Upper lobe of left lung (tissue), 6 donors: ENCODE measurements at regions not wholly inside any gene's neighbourhood (a gene's known extent, or its start where the extent isn't known, plus 50 kb on each side); places are given as distances from the start of the nearest gene placed in this dataset.

Experiments used
- ATAC-seq, 2 donors: fragments of 200-7000 bp; cut with Tn5 transposase; one replicate each; pipeline ENCODE4 v1.9.1; 2022; ENCODE audit warnings: mild to moderate bottlenecking in 2 of 2, moderate library complexity in 2 of 2; ENCODE audit not compliant: low FRiP score in 2 of 2
- DNase-seq, 2 donors: peaks; one replicate each; pipeline ENCODE4 v3.0.0-alpha.2; 2019 to 2020
- H3K27ac ChIP-seq, 4 donors: fragments of 200-600 bp; sonication (generic); one replicate each; pipeline ENCODE4 v1.5.1; 2016 to 2019
- H3K27me3 ChIP-seq, 4 donors: fragments of 200-600 bp; sonication (generic); one replicate each; pipeline ENCODE4 v1.5.1; 2017 to 2019
- H3K36me3 ChIP-seq, 4 donors: fragments of 200-600 bp; sonication (generic); one replicate each; pipeline ENCODE4 v1.5.1; 2016 to 2019
- H3K4me1 ChIP-seq, 4 donors: fragments of 200-600 bp; sonication (generic); one replicate each; pipeline ENCODE4 v1.5.1; 2018 to 2019
- H3K4me3 ChIP-seq, 4 donors: fragments of 200-600 bp; sonication (generic); one replicate each; pipeline ENCODE4 v1.5.1; 2017 to 2019; ENCODE audit warnings: mild to moderate bottlenecking in 2 of 4, moderate library complexity in 1 of 4
- H3K9me3 ChIP-seq, 4 donors: fragments of 200-600 bp; sonication (generic); one replicate each; pipeline ENCODE4 v1.5.1; 2018 to 2019
- CTCF ChIP-seq, 6 experiments: fragments of 450-650 bp in 4 of 6; fragments of 200-600 bp in 2 of 6; sonication (generic) in 2 of 6; IDR thresholded peaks; one replicate each; pipeline ENCODE4 v1.5.1; 2016 to 2019; ENCODE audit warnings: antibody characterized with exemption in 6 of 6
- EP300 ChIP-seq, 4 donors: sonication (generic); formaldehyde crosslinking; IDR thresholded peaks; one replicate each; pipeline ENCODE4 v1.5.1; 2017; ENCODE audit warnings: antibody characterized with exemption in 4 of 4, control low read depth in 2 of 4
- POLR2A ChIP-seq, 4 donors: fragments of 450-650 bp; IDR thresholded peaks; one replicate each; pipeline ENCODE4 v1.5.1; 2016 to 2017; ENCODE audit warnings: antibody characterized with exemption in 4 of 4, mild to moderate bottlenecking in 2 of 4
- POLR2AphosphoS5 ChIP-seq, 2 donors: sonication (generic); formaldehyde crosslinking; IDR thresholded peaks; one replicate each; pipeline ENCODE4 v1.5.1; 2017; ENCODE audit warnings: antibody characterized with exemption in 2 of 2
- WGBS, 2 donors: methylation state at CpG; one replicate each; pipeline ENCODE4 v1.1.5; 2017 to 2018; 5-methylcytosine and 5-hydroxymethylcytosine counted together
- donor health status: DM: no; HTN: no; CAD: no; lungs with moderate emphysema.
- donor health status: DM: no; HTN: yes; CAD: no; lungs with severe emphysema.

DNA sequence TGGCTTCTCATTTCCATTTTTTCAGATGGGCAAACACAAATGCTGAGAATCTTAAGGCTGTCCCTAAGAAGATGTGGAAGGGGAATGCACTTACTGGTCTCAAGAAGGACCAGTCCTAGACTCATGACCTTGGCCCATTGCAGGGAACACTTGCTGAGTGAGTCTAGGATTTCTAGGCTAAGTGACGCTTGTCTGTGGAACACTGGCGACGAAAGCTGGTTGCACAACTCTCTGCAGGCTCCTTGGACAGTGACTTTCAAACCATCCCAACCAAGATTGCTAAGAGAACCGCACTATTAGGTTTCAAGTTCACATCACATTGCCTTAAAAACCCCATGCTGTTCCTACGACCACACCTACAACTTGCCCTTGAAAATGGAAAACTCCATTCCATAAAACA lies 174.1 kb downstream of the AXIN2 start:
- no peak for TF ChIP-seq EP300 (IDR thresholded peaks at IDR 0.05)
- TF ChIP-seq POLR2A (IDR thresholded peaks at IDR 0.05), result no peak
- no peak for TF ChIP-seq CTCF (IDR thresholded peaks at IDR 0.05)
- TF ChIP-seq POLR2AphosphoS5 (IDR thresholded peaks at IDR 0.05), result no peak
- DNase-seq (no peak), ATAC-seq (no peak)
- no peaks in the 10 kb centered on the region for H3K27me3 ChIP-seq
- H3K36me3 ChIP-seq, result no peaks in the 10 kb centered on the region
- no peak overlapping the region for H3K27ac ChIP-seq
- no peak overlapping the region for H3K4me3 ChIP-seq
- H3K4me1 ChIP-seq, result no peaks in the 10 kb centered on the region
- H3K9me3 ChIP-seq, result no peaks in the 10 kb centered on the region
- WGBS, 2 donors, result 99 to 100% methylated on average over 5 of the region's 5 CpGs

DNA sequence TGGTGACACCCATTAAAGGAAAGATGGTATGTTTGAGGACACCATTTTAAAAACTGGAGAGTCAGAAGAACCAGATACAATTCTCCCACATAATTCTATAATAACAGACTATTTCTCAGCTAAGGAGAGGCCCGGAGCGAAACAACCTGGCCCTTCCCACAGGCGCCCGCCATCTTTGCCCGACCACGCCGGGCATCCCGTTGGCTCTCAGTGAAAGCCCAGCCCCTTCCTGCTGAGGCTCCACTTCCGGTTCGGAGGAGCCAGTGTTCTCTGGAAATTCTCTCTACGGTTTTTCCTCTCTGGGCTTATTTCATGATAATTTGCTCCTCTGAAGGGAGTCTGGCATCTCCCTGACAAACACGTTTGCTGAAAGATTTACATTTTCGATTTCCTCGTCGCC lies 175.7 kb downstream of the AXIN2 start:
- H3K9me3 ChIP-seq, result no peaks in the 10 kb centered on the region
- DNase-seq (peak in 1 of 2 donors; percentile 51), ATAC-seq (no peak)
- H3K4me3 ChIP-seq, result no peak overlapping the region
- 94 to 96% methylated on average over 15 of the region's 15 CpGs for WGBS, 2 donors
- no peak overlapping the region for H3K27ac ChIP-seq
- TF ChIP-seq EP300 (IDR thresholded peaks at IDR 0.05) (no peak), POLR2AphosphoS5 (IDR thresholded peaks at IDR 0.05) (no peak), POLR2A (IDR thresholded peaks at IDR 0.05) (no peak), CTCF (IDR thresholded peaks at IDR 0.05) (no peak)
- no peaks in the 10 kb centered on the region for H3K36me3 ChIP-seq
- H3K27me3 ChIP-seq, result no peaks in the 10 kb centered on the region
- H3K4me1 ChIP-seq, result no peaks in the 10 kb centered on the region

DNA sequence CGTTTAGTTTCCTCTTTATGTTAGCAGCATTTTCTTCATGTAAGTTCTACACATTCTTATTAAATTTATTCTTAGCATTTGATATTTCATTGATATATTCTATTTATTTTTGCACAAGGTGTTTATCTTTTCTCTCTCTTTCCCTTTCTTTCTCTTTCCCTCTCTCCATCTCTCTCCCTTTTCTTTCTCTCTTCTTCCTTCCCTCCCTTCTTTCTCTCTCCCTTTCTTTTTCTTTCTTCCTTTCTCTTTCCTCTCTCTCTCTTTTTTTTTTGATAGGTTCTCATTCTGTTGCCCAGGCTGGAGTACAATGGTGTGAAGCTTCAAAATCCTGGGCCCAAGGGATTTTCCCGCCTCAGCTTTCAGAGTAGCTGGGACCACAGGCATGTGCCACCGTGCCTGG lies 176.4 kb downstream of the AXIN2 start:
- TF ChIP-seq CTCF (IDR thresholded peaks at IDR 0.05) (no peak), EP300 (IDR thresholded peaks at IDR 0.05) (no peak), POLR2A (IDR thresholded peaks at IDR 0.05) (no peak), POLR2AphosphoS5 (IDR thresholded peaks at IDR 0.05) (no peak)
- DNase-seq (no peak), ATAC-seq (no peak)
- no peak overlapping the region for H3K27ac ChIP-seq
- no peaks in the 10 kb centered on the region for H3K36me3 ChIP-seq
- WGBS, 2 donors, result 84 to 88% methylated on average over 3 of the region's 3 CpGs
- H3K4me3 ChIP-seq, result no peak overlapping the region
- no peaks in the 10 kb centered on the region for H3K4me1 ChIP-seq
- H3K9me3 ChIP-seq, result no peaks in the 10 kb centered on the region
- H3K27me3 ChIP-seq, result no peaks in the 10 kb centered on the region

DNA sequence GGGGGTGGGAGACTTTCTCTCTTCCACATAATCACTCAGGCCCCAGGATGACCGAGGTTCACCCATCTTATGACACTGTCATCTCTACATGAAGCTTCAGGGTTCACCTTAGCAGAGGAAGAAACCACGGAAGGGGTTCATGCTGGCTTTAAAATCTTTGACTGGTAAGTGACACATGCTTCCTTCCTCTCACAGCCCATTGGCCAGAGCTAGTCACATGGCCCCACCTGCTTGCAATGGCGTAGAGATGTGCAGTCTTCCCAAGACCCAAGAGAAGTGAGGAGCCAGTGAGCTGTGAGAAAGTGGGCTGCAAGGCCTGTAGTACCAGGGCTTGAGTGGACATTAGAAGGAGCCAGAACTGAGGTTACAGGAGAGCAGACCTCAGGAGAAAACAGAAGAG lies 180.3 kb downstream of the AXIN2 start:
- H3K36me3 ChIP-seq, result no peaks in the 10 kb centered on the region
- no peak overlapping the region for H3K27ac ChIP-seq
- H3K4me3 ChIP-seq, result no peak overlapping the region
- DNase-seq (no peak), ATAC-seq (no peak)
- H3K27me3 ChIP-seq, result no peaks in the 10 kb centered on the region
- TF ChIP-seq POLR2AphosphoS5 (IDR thresholded peaks at IDR 0.05) (no peak), EP300 (IDR thresholded peaks at IDR 0.05) (no peak), POLR2A (IDR thresholded peaks at IDR 0.05) (no peak)
- WGBS, 2 donors, result 89 to 90% methylated on average over 3 of the region's 3 CpGs
- H3K9me3 ChIP-seq, result no peaks in the 10 kb centered on the region
- no peaks in the 10 kb centered on the region for H3K4me1 ChIP-seq

DNA sequence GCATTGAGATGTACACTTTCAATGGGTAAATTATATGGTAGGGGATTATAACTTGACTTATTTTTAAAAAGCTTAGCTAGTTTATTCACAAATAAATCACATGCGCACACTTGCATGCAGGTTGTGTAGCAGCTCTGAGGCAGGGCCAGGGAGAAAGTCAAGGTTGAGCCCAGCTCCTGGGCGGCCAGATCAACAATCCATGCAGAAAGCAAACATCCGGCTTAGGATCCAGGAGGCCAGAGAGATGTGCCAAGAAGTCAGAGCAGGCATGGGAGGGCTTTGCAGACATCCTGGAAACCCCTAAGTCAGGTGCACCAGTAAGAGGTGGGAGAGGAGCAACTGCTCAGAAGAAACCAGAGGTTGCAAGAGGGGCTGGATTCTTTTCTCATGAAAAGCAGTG lies 186.5 kb downstream of the AXIN2 start:
- no peaks in the 10 kb centered on the region for H3K27me3 ChIP-seq
- H3K4me1 ChIP-seq, result peaks cover 6 to 15% (median 9%) of the 10 kb centered on the region in 4 donors
- H3K4me3 ChIP-seq, result no peak overlapping the region
- H3K9me3 ChIP-seq, result no peaks in the 10 kb centered on the region
- DNase-seq, result no peak
- H3K27ac ChIP-seq, result no peak overlapping the region
- H3K36me3 ChIP-seq, result no peaks in the 10 kb centered on the region
- no peak for TF ChIP-seq POLR2AphosphoS5 (IDR thresholded peaks at IDR 0.05)
- TF ChIP-seq EP300 (IDR thresholded peaks at IDR 0.05), result no peak
- TF ChIP-seq CTCF (IDR thresholded peaks at IDR 0.05), result no peak
- TF ChIP-seq POLR2A (IDR thresholded peaks at IDR 0.05), result no peak
- ATAC-seq, result no peak
- 82 to 90% methylated on average over 3 of the region's 3 CpGs for WGBS, 2 donors
